IMR-90 (cell line): ENCODE measurements at regions not wholly inside any gene's neighbourhood (a gene's known extent, or its start where the extent isn't known, plus 50 kb on each side); places are given as distances from the start of the nearest gene placed in this dataset.

Source experiments
- ATAC-seq: fragments of 200-7000 bp; cut with Tn5 transposase; 2 replicates; pipeline ENCODE4 v1.9.1; 2020; ENCODE audit warnings: low read depth, mild to moderate bottlenecking, moderate library complexity
- BruUV-seq: library from RNA; stranded (reverse); fragments of 400-500 nt; replicated peaks from 2 replicates; lab custom pipeline; 2021; lab: Mats Ljungman, UMichigan
- CTCF ChIA-PET: fragments of 300-600 bp; formaldehyde crosslinking; extraction: SDS; loops from one replicate; lab custom pipeline; 2021; ENCODE audit warnings: antibody characterized with exemption; lab: Yijun Ruan, JAX
- POLR2A ChIA-PET: fragments of 300-600 bp; sonication (Branson Sonifier 250); formaldehyde crosslinking; loops from one replicate; lab custom pipeline; 2022; ENCODE audit warnings: antibody characterized with exemption; ENCODE audit not compliant: unreplicated experiment; lab: Charles Lee
- DNase-seq: peaks from one replicate; pipeline ENCODE4 v3.0.0; 2013
- H2AFZ ChIP-seq: replicated peaks from 2 replicates; pipeline ENCODE3; 2013; ENCODE audit warnings: low read length, mild to moderate bottlenecking; ENCODE audit not compliant: poor library complexity
- H2AK5ac ChIP-seq: 2 replicates; pipeline ENCODE4 v1.6.1; 2013; ENCODE audit warnings: low read depth, low read length, inconsistent platforms
- H2AK9ac ChIP-seq: replicated peaks from 2 replicates; pipeline ENCODE3; 2013; ENCODE audit warnings: mild to moderate bottlenecking, low read depth, low read length, moderate library complexity; ENCODE audit not compliant: poor library complexity
- H2BK120ac ChIP-seq: 2 replicates; pipeline ENCODE4 v1.6.1; 2013; ENCODE audit warnings: low read depth, low read length, inconsistent platforms
- H2BK15ac ChIP-seq: 3 replicates; pipeline ENCODE4 v1.6.1; 2013; ENCODE audit warnings: low read depth, low read length, inconsistent platforms
- H2BK20ac ChIP-seq: 2 replicates; pipeline ENCODE4 v1.6.1; 2013; ENCODE audit warnings: low read depth, mild to moderate bottlenecking, inconsistent platforms, low read length, moderate library complexity
- H2BK5ac ChIP-seq: 2 replicates; pipeline ENCODE4 v1.6.1; 2013; ENCODE audit warnings: mild to moderate bottlenecking, low read depth, low read length, inconsistent platforms; ENCODE audit not compliant: poor library complexity, severe bottlenecking
- H3K14ac ChIP-seq: replicated peaks from 2 replicates; pipeline ENCODE4 v1.6.1; 2013; ENCODE audit warnings: low read depth, low read length, inconsistent platforms
- H3K18ac ChIP-seq: 2 replicates; pipeline ENCODE4 v1.6.1; 2013; ENCODE audit warnings: low read depth, low read length, control low read depth
- H3K23ac ChIP-seq: 2 replicates; pipeline ENCODE4 v1.6.1; 2013; ENCODE audit warnings: low read depth, low read length, inconsistent platforms
- H3K27ac ChIP-seq: 2 replicates; pipeline ENCODE4 v1.5.1; 2013; ENCODE audit warnings: mild to moderate bottlenecking, control low read depth, low read length; ENCODE audit not compliant: insufficient read depth
- H3K27me3 ChIP-seq: 2 replicates; pipeline ENCODE4 v1.6.1; 2013; ENCODE audit warnings: low read length; ENCODE audit not compliant: control insufficient read depth, insufficient read depth
- H3K36me3 ChIP-seq: 2 replicates; pipeline ENCODE4 v1.6.1; 2013; ENCODE audit warnings: low read length, mixed read lengths; ENCODE audit not compliant: control insufficient read depth, insufficient read depth
- H3K4ac ChIP-seq: 2 replicates; pipeline ENCODE4 v1.6.1; 2013; ENCODE audit warnings: low read depth, low read length, inconsistent platforms
- H3K4me1 ChIP-seq: 2 replicates; pipeline ENCODE4 v1.6.1; 2013; ENCODE audit warnings: low read length, mixed read lengths; ENCODE audit not compliant: control insufficient read depth, insufficient read depth
- H3K4me2 ChIP-seq: 2 replicates; pipeline ENCODE4 v1.6.1; 2013; ENCODE audit warnings: low read depth, mild to moderate bottlenecking, control low read depth, low read length, moderate library complexity
- H3K4me3 ChIP-seq: 2 replicates; pipeline ENCODE4 v1.5.1; 2013; ENCODE audit warnings: low read depth, mild to moderate bottlenecking, control low read depth, low read length, moderate library complexity; ENCODE audit not compliant: insufficient read depth
- H3K56ac ChIP-seq: 2 replicates; pipeline ENCODE4 v1.6.1; 2013; ENCODE audit warnings: low read length, inconsistent platforms; ENCODE audit not compliant: insufficient read depth; ENCODE audit errors: extremely low read depth
- H3K79me1 ChIP-seq, 2 experiments: 2 replicates each; pipeline ENCODE4 v1.6.1; 2013; ENCODE audit warnings: low read length in 2 of 2, inconsistent platforms in 1 of 2, low read depth in 1 of 2
- H3K9ac ChIP-seq: 2 replicates; pipeline ENCODE4 v1.6.1; 2013; ENCODE audit warnings: low read depth, low read length, control low read depth
- H3K9me1 ChIP-seq: 2 replicates; pipeline ENCODE4 v1.6.1; 2013; ENCODE audit warnings: low read length, inconsistent platforms; ENCODE audit not compliant: insufficient read depth
- H3K9me3 ChIP-seq: 2 replicates; pipeline ENCODE4 v1.6.1; 2013; ENCODE audit warnings: low read length; ENCODE audit not compliant: control insufficient read depth, insufficient read depth
- H4K20me1 ChIP-seq: 2 replicates; pipeline ENCODE4 v1.6.1; 2013; ENCODE audit warnings: low read length, inconsistent platforms; ENCODE audit not compliant: insufficient read depth
- H4K5ac ChIP-seq: 2 replicates; pipeline ENCODE4 v1.6.1; 2013; ENCODE audit warnings: mild to moderate bottlenecking, low read depth, low read length, control low read depth
- H4K8ac ChIP-seq, 2 experiments: 2 replicates each; pipeline ENCODE4 v1.6.1; 2013; ENCODE audit warnings: low read depth in 2 of 2, low read length in 2 of 2, control low read depth in 1 of 2, inconsistent platforms in 1 of 2
- H4K91ac ChIP-seq: 2 replicates; pipeline ENCODE4 v1.6.1; 2013; ENCODE audit warnings: low read depth, low read length, inconsistent platforms; ENCODE audit not compliant: insufficient read depth
- MAZ ChIP-seq: IDR thresholded peaks from 2 replicates; pipeline ENCODE4 v1.6.1; 2012; ENCODE audit warnings: low read depth, mild to moderate bottlenecking, low read length, improper control_type of control experiment, moderate library complexity, borderline replicate concordance
- RFX5 ChIP-seq: IDR thresholded peaks from 2 replicates; pipeline ENCODE4 v1.8.0; 2012; ENCODE audit warnings: low read depth, mild to moderate bottlenecking, low read length, moderate library complexity
- WGBS, 2 experiments: methylation state at CpG; one replicate each; pipeline versions ENCODE4 v1.1.5 to v1.1.7; 2013; ENCODE audit warnings: missing lambda C conversion rate in 2 of 2; ENCODE audit not compliant: insufficient read length in 1 of 2; ENCODE audit errors: extremely low coverage in 2 of 2; 5-methylcytosine and 5-hydroxymethylcytosine counted together
- dilution Hi-C: fragments of 300-500 bp; cut with HindIII; formaldehyde crosslinking; loops from one replicate; pipeline ENCODE4 v1.14.3; 2018; ENCODE audit warnings: low sequenced_read_pairs; ENCODE audit not compliant: unreplicated experiment
- in situ Hi-C: fragments of 300-500 bp; cut with MboI; formaldehyde crosslinking; loops from 3 replicates; pipeline ENCODE4 v1.14.3; 2019; ENCODE audit warnings: low sequenced_read_pairs, inconsistent platforms, mixed read lengths
- intact Hi-C: fragments of 100-400 bp; cut with micrococcal nuclease; formaldehyde crosslinking; loops from 2 replicates; pipeline ENCODE4 v1.10.0; 2022

DNA sequence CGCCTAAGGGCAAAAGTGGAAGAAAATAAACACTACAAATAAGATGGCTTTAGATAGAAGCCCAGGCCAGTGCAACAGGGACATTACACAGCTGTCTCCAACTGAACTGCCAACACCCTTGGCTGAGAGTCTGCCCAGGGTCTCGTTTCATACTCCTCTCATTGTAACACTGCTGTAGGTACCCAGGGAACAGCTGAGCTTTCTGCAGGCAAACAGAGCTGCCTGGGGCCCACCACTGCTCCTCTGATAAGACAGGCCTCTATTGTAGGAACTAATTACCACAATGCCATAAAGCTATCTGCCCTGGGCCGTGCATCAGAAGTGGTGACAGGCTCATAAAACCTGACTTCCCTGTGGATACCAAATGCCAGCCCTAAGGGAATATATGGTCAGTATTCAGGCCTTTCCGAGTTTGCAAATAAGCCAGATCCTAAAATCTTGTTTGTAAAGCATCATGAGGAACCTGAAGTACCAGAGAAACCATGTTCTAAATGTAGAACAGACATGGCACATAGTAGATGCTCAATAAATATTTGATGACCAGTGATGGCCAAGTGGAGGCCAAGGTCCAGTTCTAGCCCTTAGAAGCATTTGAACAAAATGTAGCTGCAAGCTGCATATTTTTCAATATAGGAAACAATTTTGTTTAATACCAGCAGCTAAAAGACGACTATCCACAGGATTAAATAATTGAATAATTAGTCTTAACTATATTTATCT, 84.3 kb upstream of the NEO1 start:
- Histone ChIP-seq H4K20me1 (no peaks in the 10 kb centered on the region), H3K18ac (no peak overlapping the region), H3K4me3 (no peak overlapping the region), H2AK5ac (no peak overlapping the region), H3K56ac (no peak overlapping the region), H3K27me3 (no peaks in the 10 kb centered on the region; the same call in 1 of the 2 replicates), H3K4me1 (peaks cover 8% of the 10 kb centered on the region), H3K79me1 (no peaks in the 10 kb centered on the region), H3K9ac (no peak overlapping the region), H3K9me3 (peaks cover 4% of the 10 kb centered on the region), H3K23ac (no peak overlapping the region), H2BK15ac (no peak overlapping the region), H3K27ac (no peak overlapping the region), H2BK20ac (no peak overlapping the region), H2BK5ac (no peak overlapping the region), H2AFZ (peak overlapping the region; percentile 16), H2AK9ac (no peak overlapping the region), H3K9me1 (peaks cover 9% of the 10 kb centered on the region; the same call in 1 of the 2 replicates), H2BK120ac (no peak overlapping the region), H3K4me2 (no peak overlapping the region), H3K14ac (no peak overlapping the region), H4K91ac (no peak overlapping the region), H3K36me3 (no peaks in the 10 kb centered on the region), H4K5ac (no peak overlapping the region), H3K4ac (no peak overlapping the region), H4K8ac (no peak overlapping the region)
- ATAC-seq (no peak), DNase-seq (no peak)
- intact Hi-C loops (loop anchor here (1.0 kb wide), 1 partner anchor 34 kb away; no protein-coding TSS in a partner anchor), in situ Hi-C loops (no loop called here), dilution Hi-C loops (no loop called here)
- TF ChIP-seq RFX5, result no peak
- no peak for TF ChIP-seq MAZ
- ChIA-PET POLR2A (no interaction called here), CTCF (no interaction called here)
- 57% methylated on average over 1 of the region's 5 CpGs; no CpG with 5 or more reads in 1 of the 2 experiments for WGBS, 2 experiments
- no TSS peak for BruUV-seq
